Mammary epithelial cell (primary cell): ENCODE measurements at regions not wholly inside any gene's neighbourhood (a gene's known extent, or its start where the extent isn't known, plus 50 kb on each side); places are given as distances from the start of the nearest gene placed in this dataset.

Source experiments
- EZH2 ChIP-seq: IDR thresholded peaks from 2 replicates; pipeline ENCODE4 v1.6.1; 2012; ENCODE audit warnings: low read length, inconsistent platforms, borderline replicate concordance
- TF ChIP-seq, protein P1 (sequence below), 2 donors: IDR thresholded peaks in 1 of 2; conservative IDR thresholded peaks in 1 of 2; 2 replicates each; pipeline ENCODE4 v1.5.1; 2011 to 2012; ENCODE audit warnings: inconsistent platforms in 2 of 2, low read length in 2 of 2, mild to moderate bottlenecking in 2 of 2, control low read depth in 1 of 2, low read depth in 1 of 2; ENCODE audit not compliant: insufficient read depth in 1 of 2; ENCODE audit errors: extremely low read depth in 1 of 2

DNA sequence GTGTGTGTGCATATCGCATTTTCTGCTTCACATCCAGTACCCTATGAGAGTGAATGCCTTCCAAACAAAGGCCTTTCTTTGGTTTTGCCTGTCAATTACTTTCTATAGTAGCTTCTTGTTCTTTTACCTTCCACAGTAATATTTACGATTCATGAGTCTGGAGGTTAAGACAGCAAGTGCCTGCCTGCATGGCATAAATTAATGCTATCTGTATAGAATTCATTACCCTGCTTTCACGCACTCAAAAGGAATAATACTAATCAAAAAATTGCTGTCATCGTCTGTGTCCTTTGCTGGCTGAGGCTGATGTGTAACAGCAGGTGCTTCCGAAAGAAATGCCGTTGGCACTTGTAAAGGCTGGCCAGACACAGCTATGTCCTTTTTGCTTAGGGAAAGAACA is 1304.4 kb upstream of the CDH6 start:
- TF ChIP-seq, protein P1, sequence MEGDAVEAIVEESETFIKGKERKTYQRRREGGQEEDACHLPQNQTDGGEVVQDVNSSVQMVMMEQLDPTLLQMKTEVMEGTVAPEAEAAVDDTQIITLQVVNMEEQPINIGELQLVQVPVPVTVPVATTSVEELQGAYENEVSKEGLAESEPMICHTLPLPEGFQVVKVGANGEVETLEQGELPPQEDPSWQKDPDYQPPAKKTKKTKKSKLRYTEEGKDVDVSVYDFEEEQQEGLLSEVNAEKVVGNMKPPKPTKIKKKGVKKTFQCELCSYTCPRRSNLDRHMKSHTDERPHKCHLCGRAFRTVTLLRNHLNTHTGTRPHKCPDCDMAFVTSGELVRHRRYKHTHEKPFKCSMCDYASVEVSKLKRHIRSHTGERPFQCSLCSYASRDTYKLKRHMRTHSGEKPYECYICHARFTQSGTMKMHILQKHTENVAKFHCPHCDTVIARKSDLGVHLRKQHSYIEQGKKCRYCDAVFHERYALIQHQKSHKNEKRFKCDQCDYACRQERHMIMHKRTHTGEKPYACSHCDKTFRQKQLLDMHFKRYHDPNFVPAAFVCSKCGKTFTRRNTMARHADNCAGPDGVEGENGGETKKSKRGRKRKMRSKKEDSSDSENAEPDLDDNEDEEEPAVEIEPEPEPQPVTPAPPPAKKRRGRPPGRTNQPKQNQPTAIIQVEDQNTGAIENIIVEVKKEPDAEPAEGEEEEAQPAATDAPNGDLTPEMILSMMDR (conservative IDR thresholded peaks at IDR 0.05 in 1 of 2, IDR thresholded peaks at IDR 0.05 in 1 of 2; ENCODE audit: extremely low read depth in 1 of 2, insufficient read depth in 1 of 2, low read depth in 1 of 2, low read length in 2 of 2), result no peak
- no peak for TF ChIP-seq EZH2
